Esophagus squamous epithelium (tissue), 4 donors: ENCODE measurements at regions not wholly inside any gene's neighbourhood (a gene's known extent, or its start where the extent isn't known, plus 50 kb on each side); places are given as distances from the start of the nearest gene placed in this dataset.

Experiments
- CTCF ChIP-seq, 6 experiments: fragments of 450-650 bp in 4 of 6; fragments of 200-600 bp in 2 of 6; sonication (generic) in 2 of 6; IDR thresholded peaks; one replicate each; pipeline ENCODE4 v1.5.1; 2016 to 2019; ENCODE audit warnings: antibody characterized with exemption in 6 of 6, mild to moderate bottlenecking in 4 of 6, moderate library complexity in 4 of 6
- POLR2A ChIP-seq, 4 donors: fragments of 450-650 bp; IDR thresholded peaks; one replicate each; pipeline ENCODE4 v1.6.1; 2017; ENCODE audit warnings: antibody characterized with exemption in 4 of 4, mild to moderate bottlenecking in 4 of 4, moderate library complexity in 3 of 4

DNA sequence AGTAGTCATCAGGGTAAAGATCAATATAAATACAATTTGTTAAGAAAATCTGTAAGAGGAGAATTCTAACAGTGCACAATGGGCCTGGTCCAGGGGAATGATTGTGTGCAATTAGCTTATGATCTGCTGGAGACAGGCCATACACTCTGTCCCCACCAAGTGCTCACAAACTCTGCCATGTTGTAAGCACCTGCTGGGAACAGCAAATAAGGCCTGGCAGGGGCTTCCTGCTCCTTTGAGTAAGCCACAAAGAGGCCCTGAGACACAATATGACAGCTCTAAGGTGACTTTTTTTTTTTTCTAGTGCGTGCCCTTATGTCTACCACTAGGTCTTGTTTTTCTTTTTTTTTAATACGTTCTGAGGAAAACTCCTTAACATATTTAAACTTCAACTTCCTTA, 866.3 kb upstream of the PCDH7 start:
- TF ChIP-seq CTCF (IDR thresholded peaks at IDR 0.05) (no peak), POLR2A (IDR thresholded peaks at IDR 0.05) (no peak)
